SK-N-SH treated with all-trans-retinoic acid at 6 μM for 48 hours (cell line): ENCODE measurements at regions not wholly inside any gene's neighbourhood (a gene's known extent, or its start where the extent isn't known, plus 50 kb on each side); places are given as distances from the start of the nearest gene placed in this dataset.

ENCODE experiments used
- ATAC-seq: fragments of 200-7000 bp; cut with Tn5 transposase; 3 replicates; pipeline ENCODE4 v1.9.1; 2020; ENCODE audit warnings: mild to moderate bottlenecking, moderate library complexity
- ARNTL ChIP-seq: fragments of 450-650 bp; formaldehyde crosslinking; IDR thresholded peaks from 2 replicates; pipeline ENCODE4 v1.5.0; 2020; ENCODE audit warnings: low read depth, mild to moderate bottlenecking, moderate library complexity, borderline replicate concordance
- BACH2 ChIP-seq: fragments of 250-450 bp; sonication (Bioruptor Pico); IDR thresholded peaks from 2 replicates; pipeline ENCODE4 v1.9.0; 2021; ENCODE audit warnings: mild to moderate bottlenecking, borderline replicate concordance
- CREB5 ChIP-seq: fragments of 250-450 bp; sonication (Bioruptor Pico); IDR thresholded peaks from 2 replicates; pipeline ENCODE4 v1.5.1; 2020; ENCODE audit warnings: low read depth, mild to moderate bottlenecking, moderate library complexity
- CSDC2 ChIP-seq: fragments of 250-450 bp; sonication (Bioruptor Pico); IDR thresholded peaks from 2 replicates; pipeline ENCODE4 v1.5.0; 2020; ENCODE audit warnings: mild to moderate bottlenecking, moderate library complexity
- CSRNP3 ChIP-seq: fragments of 250-450 bp; sonication (Bioruptor Pico); IDR thresholded peaks from 2 replicates; pipeline ENCODE4 v1.5.1; 2021; ENCODE audit warnings: mild to moderate bottlenecking, moderate library complexity
- ESRRG ChIP-seq: fragments of 250-450 bp; sonication (Bioruptor Pico); IDR thresholded peaks from 2 replicates; pipeline ENCODE4 v1.6.1; 2021; ENCODE audit warnings: mild to moderate bottlenecking
- GLIS3 ChIP-seq: fragments of 250-450 bp; sonication (Bioruptor Pico); IDR thresholded peaks from 2 replicates; pipeline ENCODE4 v1.5.0; 2020; ENCODE audit warnings: mild to moderate bottlenecking, moderate library complexity
- ISL1 ChIP-seq: fragments of 250-450 bp; sonication (Bioruptor Pico); IDR thresholded peaks from 2 replicates; pipeline ENCODE4 v2.1.2; 2022; ENCODE audit warnings: mild to moderate bottlenecking, moderate library complexity
- PATZ1 ChIP-seq: fragments of 250-450 bp; sonication (Bioruptor Pico); IDR thresholded peaks from 2 replicates; pipeline ENCODE4 v1.8.0; 2020; ENCODE audit warnings: mild to moderate bottlenecking, moderate library complexity, borderline replicate concordance
- POU6F1 ChIP-seq: fragments of 250-450 bp; sonication (Bioruptor Pico); IDR thresholded peaks from 2 replicates; pipeline ENCODE4 v1.8.0; 2021; ENCODE audit warnings: low read depth, mild to moderate bottlenecking, moderate library complexity, borderline replicate concordance
- PPARA ChIP-seq: fragments of 250-450 bp; sonication (Bioruptor Pico); IDR thresholded peaks from 2 replicates; pipeline ENCODE4 v1.5.0; 2020; ENCODE audit warnings: mild to moderate bottlenecking, borderline replicate concordance
- RARB ChIP-seq: fragments of 250-450 bp; sonication (Bioruptor Pico); IDR thresholded peaks from 2 replicates; pipeline ENCODE4 v1.8.0; 2021; ENCODE audit warnings: mild to moderate bottlenecking, moderate library complexity
- SNAI2 ChIP-seq: fragments of 250-450 bp; sonication (Bioruptor Pico); IDR thresholded peaks from 2 replicates; pipeline ENCODE4 v1.5.0; 2020; ENCODE audit warnings: mild to moderate bottlenecking, moderate library complexity
- TCF4 ChIP-seq: fragments of 250-450 bp; sonication (Bioruptor Pico); IDR thresholded peaks from 2 replicates; pipeline ENCODE4 v1.8.0; 2021; ENCODE audit warnings: mild to moderate bottlenecking, moderate library complexity, borderline replicate concordance
- TOX ChIP-seq: fragments of 250-450 bp; sonication (Bioruptor Pico); IDR thresholded peaks from 2 replicates; pipeline ENCODE4 v1.8.0; 2021; ENCODE audit warnings: mild to moderate bottlenecking, moderate library complexity, borderline replicate concordance
- TSHZ2 ChIP-seq: fragments of 250-450 bp; sonication (Bioruptor Pico); IDR thresholded peaks from 2 replicates; pipeline ENCODE4 v1.5.0; 2020; ENCODE audit warnings: mild to moderate bottlenecking, moderate library complexity
- ZC3H10 ChIP-seq: fragments of 250-450 bp; sonication (Bioruptor Pico); IDR thresholded peaks from 2 replicates; pipeline ENCODE4 v1.5.1; 2021; ENCODE audit warnings: mild to moderate bottlenecking, moderate library complexity
- ZFP3 ChIP-seq: fragments of 250-450 bp; sonication (Bioruptor Pico); IDR thresholded peaks from 2 replicates; pipeline ENCODE4 v1.5.0; 2020; ENCODE audit warnings: mild to moderate bottlenecking, moderate library complexity
- ZFP30 ChIP-seq: fragments of 450-650 bp; formaldehyde crosslinking; IDR thresholded peaks from 2 replicates; pipeline ENCODE4 v1.5.0; 2022; ENCODE audit warnings: mild to moderate bottlenecking, moderate library complexity
- ZNF565 ChIP-seq: fragments of 450-650 bp; formaldehyde crosslinking; conservative IDR thresholded peaks from 2 replicates; pipeline ENCODE4 v1.5.0; 2020; ENCODE audit warnings: low read depth, mild to moderate bottlenecking, moderate library complexity
- ZNF70 ChIP-seq: fragments of 450-650 bp; formaldehyde crosslinking; IDR thresholded peaks from 2 replicates; pipeline ENCODE4 v1.5.0; 2020; ENCODE audit warnings: mild to moderate bottlenecking, moderate library complexity
- ZNF8 ChIP-seq: fragments of 450-650 bp; formaldehyde crosslinking; IDR thresholded peaks from 2 replicates; pipeline ENCODE4 v1.5.0; 2020; ENCODE audit warnings: mild to moderate bottlenecking, moderate library complexity

GRCh38 chr14:83624541-83624940, 1905.4 kb upstream of the FLRT2 start:
- TF ChIP-seq TOX (no peak), ZFP30 (no peak), TSHZ2 (CRISPR knock-in tag) (no peak), CREB5 (CRISPR knock-in tag) (no peak), ZNF8 (no peak), GLIS3 (CRISPR knock-in tag) (no peak), ARNTL (CRISPR knock-in tag) (no peak), ZC3H10 (CRISPR knock-in tag) (no peak), CSRNP3 (CRISPR knock-in tag) (no peak), TCF4 (CRISPR knock-in tag) (no peak), PPARA (CRISPR knock-in tag) (no peak), BACH2 (CRISPR knock-in tag) (no peak), PATZ1 (CRISPR knock-in tag) (no peak), ESRRG (CRISPR knock-in tag) (no peak), RARB (no peak), POU6F1 (CRISPR knock-in tag) (no peak)
- ATAC-seq: no peak

GRCh38 chr14:83632375-83632774, 1897.6 kb upstream of the FLRT2 start:
- no peak for ATAC-seq
- TF ChIP-seq ZNF70 (CRISPR knock-in tag) (no peak), ZNF565 (CRISPR knock-in tag) (no peak), ESRRG (CRISPR knock-in tag) (no peak), ZFP30 (no peak), POU6F1 (CRISPR knock-in tag) (no peak), ISL1 (CRISPR knock-in tag) (no peak), BACH2 (CRISPR knock-in tag) (no peak), SNAI2 (no peak), ZFP3 (CRISPR knock-in tag) (no peak), PATZ1 (CRISPR knock-in tag) (no peak), CREB5 (CRISPR knock-in tag) (no peak), ZNF8 (no peak), ARNTL (CRISPR knock-in tag) (no peak), CSDC2 (CRISPR knock-in tag) (no peak), GLIS3 (CRISPR knock-in tag) (no peak), TSHZ2 (CRISPR knock-in tag) (no peak), RARB (no peak), ZC3H10 (CRISPR knock-in tag) (no peak)
